ENCODE measurements at regions not wholly inside any gene's neighbourhood (a gene's known extent, or its start where the extent isn't known, plus 50 kb on each side); places are given as distances from the start of the nearest gene placed in this dataset.

DNA sequence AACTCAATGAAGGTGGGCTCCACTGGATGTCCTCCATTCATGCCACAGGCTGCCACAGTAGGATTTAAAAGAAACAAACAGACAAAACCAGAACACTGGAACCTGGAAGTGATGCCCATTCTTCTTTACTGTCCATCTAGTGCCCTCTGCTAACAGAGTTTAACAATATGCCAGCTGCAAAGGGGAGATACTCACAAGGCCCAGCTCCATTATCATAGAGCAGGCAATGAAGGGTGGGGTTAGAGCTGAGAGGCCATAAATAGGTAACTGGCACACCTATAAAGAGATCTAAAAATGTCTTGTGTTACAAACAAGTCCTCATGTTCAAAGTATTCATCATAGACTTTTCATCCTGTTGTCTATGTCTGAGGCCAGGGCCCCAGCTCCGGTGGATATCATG lies 75.6 kb downstream of the SOD2 start:
- Mint-ChIP-seq H3K27me3 (peaks cover 8% of the 10 kb centered on the region), H3K27ac (no peak overlapping the region), H3K4me1 (no peaks in the 10 kb centered on the region), H3K4me3 (no peak overlapping the region), H3K9me3 (ENCODE audit: insufficient read depth) (peaks cover 23% of the 10 kb centered on the region)
- ChIA-PET CTCF (no interaction called here), POLR2A (no interaction called here)
- 100% methylated on average over 1 of the region's 1 CpG for WGBS (ENCODE audit: insufficient coverage)
- Histone ChIP-seq H3K9me3 (ENCODE audit: control extremely low read depth in 1 of 3, control insufficient read depth in 2 of 3, insufficient read depth in 1 of 3, low read length in 2 of 3) (peaks cover 0 to 31% (median 22%) of the 10 kb centered on the region in 3 donors), H4K20me1 (ENCODE audit: control insufficient read depth, insufficient read depth, low read length, poor library complexity, severe bottlenecking) (no peaks in the 10 kb centered on the region), H3K79me2 (ENCODE audit: control insufficient read depth, insufficient read depth, low read length) (no peaks in the 10 kb centered on the region), H3K27ac (ENCODE audit: low read length in 2 of 2) (no peak overlapping the region), H3K27me3 (replicated peaks in 1 of 4; ENCODE audit: control extremely low read depth in 1 of 4, control insufficient read depth in 3 of 4, insufficient read depth in 4 of 4, low read length in 3 of 4) (no peaks in the 10 kb centered on the region), H2AFZ (ENCODE audit: insufficient read depth, low read depth, low read length, poor library complexity, severe bottlenecking) (no peak overlapping the region), H3K4me2 (replicated peaks; ENCODE audit: low read depth, low read length, poor library complexity, severe bottlenecking) (no peak overlapping the region), H3K9ac (ENCODE audit: low read length) (no peak overlapping the region), H3K36me3 (replicated peaks in 1 of 2; ENCODE audit: control extremely low read depth in 1 of 2, control insufficient read depth in 1 of 2, extremely low read depth in 1 of 2, insufficient read depth in 2 of 2, low read length in 1 of 2) (no peaks in the 10 kb centered on the region), H3K4me3 (ENCODE audit: control extremely low read depth in 1 of 5, extremely low read depth in 1 of 5, insufficient read depth in 1 of 5, low read depth in 2 of 5, low read length in 4 of 5) (no peak overlapping the region), H3K4me1 (ENCODE audit: control insufficient read depth in 2 of 2, insufficient read depth in 2 of 2, low read length in 2 of 2) (no peaks in the 10 kb centered on the region)
- DNase-seq (no peak), ATAC-seq (ENCODE audit: low read depth) (no peak)
- intact Hi-C loops (cut with micrococcal nuclease) = no loop called here
- TF ChIP-seq EZH2 (IDR thresholded peaks at IDR 0.05; ENCODE audit: borderline replicate concordance, insufficient read depth, low read depth, low read length, poor library complexity, severe bottlenecking) = no peak
- TF ChIP-seq, protein P1, sequence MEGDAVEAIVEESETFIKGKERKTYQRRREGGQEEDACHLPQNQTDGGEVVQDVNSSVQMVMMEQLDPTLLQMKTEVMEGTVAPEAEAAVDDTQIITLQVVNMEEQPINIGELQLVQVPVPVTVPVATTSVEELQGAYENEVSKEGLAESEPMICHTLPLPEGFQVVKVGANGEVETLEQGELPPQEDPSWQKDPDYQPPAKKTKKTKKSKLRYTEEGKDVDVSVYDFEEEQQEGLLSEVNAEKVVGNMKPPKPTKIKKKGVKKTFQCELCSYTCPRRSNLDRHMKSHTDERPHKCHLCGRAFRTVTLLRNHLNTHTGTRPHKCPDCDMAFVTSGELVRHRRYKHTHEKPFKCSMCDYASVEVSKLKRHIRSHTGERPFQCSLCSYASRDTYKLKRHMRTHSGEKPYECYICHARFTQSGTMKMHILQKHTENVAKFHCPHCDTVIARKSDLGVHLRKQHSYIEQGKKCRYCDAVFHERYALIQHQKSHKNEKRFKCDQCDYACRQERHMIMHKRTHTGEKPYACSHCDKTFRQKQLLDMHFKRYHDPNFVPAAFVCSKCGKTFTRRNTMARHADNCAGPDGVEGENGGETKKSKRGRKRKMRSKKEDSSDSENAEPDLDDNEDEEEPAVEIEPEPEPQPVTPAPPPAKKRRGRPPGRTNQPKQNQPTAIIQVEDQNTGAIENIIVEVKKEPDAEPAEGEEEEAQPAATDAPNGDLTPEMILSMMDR (IDR thresholded peaks at IDR 0.05) = no peak

DNA sequence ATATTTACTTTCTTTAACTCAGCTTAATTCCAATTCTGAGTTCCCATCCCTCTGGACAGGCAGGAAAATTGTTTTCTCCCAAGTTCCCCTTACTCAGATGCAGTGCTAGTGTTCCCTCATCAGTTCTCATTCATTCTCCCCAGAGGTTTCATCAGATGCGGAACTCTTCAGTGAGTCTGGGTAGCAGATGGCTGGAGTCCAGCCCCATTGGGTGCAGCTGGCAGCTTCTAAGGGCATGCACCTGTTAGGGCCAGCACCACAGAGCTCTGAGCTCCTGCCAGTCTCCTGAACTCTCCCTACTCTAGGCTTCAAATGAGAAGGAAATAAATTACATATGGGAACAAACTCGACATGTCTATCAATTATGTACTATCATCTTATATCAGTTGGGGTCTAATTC lies 76.6 kb downstream of the SOD2 start:
- H3K4me1 ChIP-seq (ENCODE audit: control insufficient read depth in 2 of 2, insufficient read depth in 2 of 2, low read length in 2 of 2) = no peaks in the 10 kb centered on the region
- TF ChIP-seq, protein P1 (IDR thresholded peaks at IDR 0.05) = no peak
- no peak for TF ChIP-seq EZH2 (IDR thresholded peaks at IDR 0.05; ENCODE audit: borderline replicate concordance, insufficient read depth, low read depth, low read length, poor library complexity, severe bottlenecking)
- no peaks in the 10 kb centered on the region for H3K27me3 ChIP-seq (replicated peaks in 1 of 4; ENCODE audit: control extremely low read depth in 1 of 4, control insufficient read depth in 3 of 4, insufficient read depth in 4 of 4, low read length in 3 of 4)
- POLR2A ChIA-PET = no interaction called here
- no peak for ATAC-seq (ENCODE audit: low read depth)
- peaks cover 0 to 31% (median 22%) of the 10 kb centered on the region in 3 donors for H3K9me3 ChIP-seq (ENCODE audit: control extremely low read depth in 1 of 3, control insufficient read depth in 2 of 3, insufficient read depth in 1 of 3, low read length in 2 of 3)
- intact Hi-C loops (cut with micrococcal nuclease) = no loop called here
- no peak overlapping the region for H3K27ac Mint-ChIP-seq
- H4K20me1 ChIP-seq (ENCODE audit: control insufficient read depth, insufficient read depth, low read length, poor library complexity, severe bottlenecking) = no peaks in the 10 kb centered on the region
- no peak overlapping the region for H3K9ac ChIP-seq (ENCODE audit: low read length)
- no peaks in the 10 kb centered on the region for H3K79me2 ChIP-seq (ENCODE audit: control insufficient read depth, insufficient read depth, low read length)
- no peak overlapping the region for H3K4me3 ChIP-seq (ENCODE audit: control extremely low read depth in 1 of 5, extremely low read depth in 1 of 5, insufficient read depth in 1 of 5, low read depth in 2 of 5, low read length in 4 of 5)
- no peak for DNase-seq
- peaks cover 23% of the 10 kb centered on the region for H3K9me3 Mint-ChIP-seq (ENCODE audit: insufficient read depth)
- no peak overlapping the region for H3K4me3 Mint-ChIP-seq
- no CpG with 5 or more reads among the region's 2 CpGs for WGBS (ENCODE audit: insufficient coverage)
- H3K4me2 ChIP-seq (replicated peaks; ENCODE audit: low read depth, low read length, poor library complexity, severe bottlenecking) = no peak overlapping the region
- CTCF ChIA-PET = no interaction called here
- H2AFZ ChIP-seq (ENCODE audit: insufficient read depth, low read depth, low read length, poor library complexity, severe bottlenecking) = no peak overlapping the region
- no peaks in the 10 kb centered on the region for H3K36me3 ChIP-seq (replicated peaks in 1 of 2; ENCODE audit: control extremely low read depth in 1 of 2, control insufficient read depth in 1 of 2, extremely low read depth in 1 of 2, insufficient read depth in 2 of 2, low read length in 1 of 2)
- H3K27me3 Mint-ChIP-seq = peaks cover 8% of the 10 kb centered on the region
- no peaks in the 10 kb centered on the region for H3K4me1 Mint-ChIP-seq
- no peak overlapping the region for H3K27ac ChIP-seq (ENCODE audit: low read length in 2 of 2)

Measured in B cell (primary cell).